ENCODE measurements at regions not wholly inside any gene's neighbourhood (a gene's known extent, or its start where the extent isn't known, plus 50 kb on each side); places are given as distances from the start of the nearest gene placed in this dataset.

DNA sequence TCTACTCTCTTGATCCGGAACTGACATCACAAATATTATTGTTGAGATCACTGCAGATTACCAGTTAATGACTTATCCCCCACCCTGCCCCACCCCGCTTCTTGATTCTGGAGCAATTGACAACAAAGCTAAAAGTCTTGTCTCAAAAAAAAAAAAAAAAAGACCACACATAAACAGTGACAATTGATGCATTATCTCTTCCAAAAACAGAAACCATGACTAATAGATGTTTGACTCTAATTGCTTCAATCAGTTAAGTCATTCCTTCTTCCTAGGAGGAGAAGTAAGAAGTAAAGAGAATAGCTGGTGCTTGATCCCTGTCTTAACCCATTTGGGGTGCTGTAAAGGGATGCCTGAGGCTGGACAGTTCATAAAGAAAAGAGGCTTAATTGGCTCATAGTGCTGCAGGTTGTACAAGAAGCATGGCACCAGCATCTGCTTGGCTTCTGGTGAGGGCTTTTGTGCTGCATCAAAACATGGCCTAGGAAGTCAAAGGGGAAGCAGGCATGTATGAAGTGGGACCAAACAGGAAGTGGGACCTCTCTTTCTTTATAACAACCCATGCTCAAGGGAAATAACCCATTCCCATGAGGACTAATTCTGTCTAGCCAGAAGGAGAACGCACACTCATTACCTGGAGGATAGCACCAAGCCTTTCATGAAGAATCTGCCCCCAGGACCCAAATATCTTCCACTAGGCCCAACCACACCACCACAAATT is 158.7 kb downstream of the TMEM167A start:
- no peaks in the 10 kb centered on the region for H3K4me1 ChIP-seq
- ATAC-seq (no peak), DNase-seq (no peak)
- H3K36me3 ChIP-seq (ENCODE audit: insufficient read depth in 1 of 2, low read depth in 1 of 2), result no peaks in the 10 kb centered on the region
- H3K27me3 ChIP-seq (ENCODE audit: insufficient read depth in 3 of 3, low read length in 2 of 3), result no peaks in the 10 kb centered on the region
- WGBS, 3 donors, result 85 to 92% (median 91%) methylated on average over 3 of the region's 3 CpGs
- no peaks in the 10 kb centered on the region for H3K9me3 ChIP-seq
- H3K4me3 ChIP-seq, result no peak overlapping the region
- intact Hi-C loops (cut with DNase I), result no loop called here
- TF ChIP-seq, protein P1, sequence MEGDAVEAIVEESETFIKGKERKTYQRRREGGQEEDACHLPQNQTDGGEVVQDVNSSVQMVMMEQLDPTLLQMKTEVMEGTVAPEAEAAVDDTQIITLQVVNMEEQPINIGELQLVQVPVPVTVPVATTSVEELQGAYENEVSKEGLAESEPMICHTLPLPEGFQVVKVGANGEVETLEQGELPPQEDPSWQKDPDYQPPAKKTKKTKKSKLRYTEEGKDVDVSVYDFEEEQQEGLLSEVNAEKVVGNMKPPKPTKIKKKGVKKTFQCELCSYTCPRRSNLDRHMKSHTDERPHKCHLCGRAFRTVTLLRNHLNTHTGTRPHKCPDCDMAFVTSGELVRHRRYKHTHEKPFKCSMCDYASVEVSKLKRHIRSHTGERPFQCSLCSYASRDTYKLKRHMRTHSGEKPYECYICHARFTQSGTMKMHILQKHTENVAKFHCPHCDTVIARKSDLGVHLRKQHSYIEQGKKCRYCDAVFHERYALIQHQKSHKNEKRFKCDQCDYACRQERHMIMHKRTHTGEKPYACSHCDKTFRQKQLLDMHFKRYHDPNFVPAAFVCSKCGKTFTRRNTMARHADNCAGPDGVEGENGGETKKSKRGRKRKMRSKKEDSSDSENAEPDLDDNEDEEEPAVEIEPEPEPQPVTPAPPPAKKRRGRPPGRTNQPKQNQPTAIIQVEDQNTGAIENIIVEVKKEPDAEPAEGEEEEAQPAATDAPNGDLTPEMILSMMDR (IDR thresholded peaks at IDR 0.05), result no peak
- no peak overlapping the region for H3K27ac ChIP-seq

DNA sequence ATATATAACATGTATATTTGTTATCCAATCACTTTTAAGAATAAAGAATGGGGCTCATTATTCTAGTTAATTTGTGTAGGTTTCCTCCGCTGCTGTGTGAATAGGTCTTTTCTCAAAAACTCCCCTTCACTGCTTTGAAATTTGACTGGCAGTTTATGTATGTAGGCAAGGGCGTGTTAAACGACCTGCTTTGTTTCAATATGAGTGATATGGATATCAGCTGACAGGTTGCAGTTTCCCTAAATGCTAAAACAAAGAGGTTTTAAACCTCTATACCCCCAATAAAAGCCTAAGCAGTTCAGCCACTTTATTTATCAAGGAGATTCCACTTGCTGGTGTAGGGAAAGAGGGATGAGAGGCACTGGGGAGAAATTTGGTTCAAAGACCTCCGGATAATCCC is 159.6 kb downstream of the TMEM167A start:
- H3K9me3 ChIP-seq, result no peaks in the 10 kb centered on the region
- DNase-seq (no peak), ATAC-seq (no peak)
- WGBS, 3 donors, result 74 to 78% (median 78%) methylated on average over 4 of the region's 4 CpGs
- no peaks in the 10 kb centered on the region for H3K4me1 ChIP-seq
- no peaks in the 10 kb centered on the region for H3K36me3 ChIP-seq (ENCODE audit: insufficient read depth in 1 of 2, low read depth in 1 of 2)
- TF ChIP-seq, protein P1 (IDR thresholded peaks at IDR 0.05), result no peak
- no peaks in the 10 kb centered on the region for H3K27me3 ChIP-seq (ENCODE audit: insufficient read depth in 3 of 3, low read length in 2 of 3)
- H3K27ac ChIP-seq, result no peak overlapping the region
- intact Hi-C loops (cut with DNase I), result no loop called here
- H3K4me3 ChIP-seq, result no peak overlapping the region

DNA sequence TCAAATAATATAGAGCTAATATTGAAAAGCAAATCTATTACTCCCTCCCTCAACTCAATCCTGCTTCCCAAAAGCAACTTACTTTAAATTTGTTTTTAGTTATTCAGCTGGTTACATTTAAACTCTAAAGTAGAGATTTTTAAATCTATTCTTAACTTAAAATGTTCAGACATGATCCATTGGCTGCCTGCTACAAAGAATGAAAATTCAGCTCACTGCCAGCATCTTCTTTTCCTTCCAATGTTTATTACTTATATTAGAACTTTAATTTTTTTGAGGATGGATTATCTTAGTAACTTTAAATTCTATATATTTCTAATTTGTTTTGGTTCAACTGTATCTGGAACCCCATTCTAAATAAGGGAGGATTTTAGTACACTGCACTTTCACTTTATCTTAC is 163.2 kb downstream of the TMEM167A start:
- Histone ChIP-seq H3K4me3 (no peak overlapping the region), H3K4me1 (no peaks in the 10 kb centered on the region), H3K9me3 (no peaks in the 10 kb centered on the region), H3K27me3 (ENCODE audit: insufficient read depth in 3 of 3, low read length in 2 of 3) (no peaks in the 10 kb centered on the region), H3K36me3 (ENCODE audit: insufficient read depth in 1 of 2, low read depth in 1 of 2) (no peaks in the 10 kb centered on the region), H3K27ac (no peak overlapping the region)
- ATAC-seq (no peak), DNase-seq (no peak)
- TF ChIP-seq, protein P1 (IDR thresholded peaks at IDR 0.05), result no peak
- intact Hi-C loops (cut with DNase I), result no loop called here

DNA sequence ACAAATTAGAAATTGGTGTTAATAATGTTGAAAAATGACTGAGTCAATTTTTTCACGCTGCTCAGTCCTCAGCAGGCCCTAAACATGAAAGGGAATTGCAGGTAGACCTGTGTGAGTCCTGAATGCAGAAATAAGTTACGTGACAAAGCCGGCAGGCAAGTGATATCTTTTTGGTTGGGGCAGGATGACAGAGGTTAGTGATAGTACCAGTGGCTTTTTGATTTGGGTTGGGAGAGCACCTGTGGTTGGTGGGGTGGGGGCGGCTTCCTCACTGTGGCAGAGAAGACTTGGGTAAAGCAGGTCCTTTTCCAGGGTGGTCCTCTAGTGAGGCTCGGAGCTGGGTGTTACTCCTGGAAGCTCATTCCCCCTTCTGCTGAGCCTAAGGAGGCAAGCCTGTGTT is 164.7 kb downstream of the TMEM167A start:
- DNase-seq, result no peak
- intact Hi-C loops (cut with DNase I), result no loop called here

More for the DNA sequence above, 164.7 kb downstream of the TMEM167A start:
- Histone ChIP-seq H3K9me3 (no peaks in the 10 kb centered on the region), H3K27ac (no peak overlapping the region), H3K27me3 (ENCODE audit: insufficient read depth in 3 of 3, low read length in 2 of 3) (no peaks in the 10 kb centered on the region), H3K4me1 (no peaks in the 10 kb centered on the region), H3K4me3 (no peak overlapping the region), H3K36me3 (ENCODE audit: insufficient read depth in 1 of 2, low read depth in 1 of 2) (no peaks in the 10 kb centered on the region)
- ATAC-seq, result no peak
- 81 to 95% (median 92%) methylated on average over 5 of the region's 5 CpGs for WGBS, 3 donors
- TF ChIP-seq, protein P1 (IDR thresholded peaks at IDR 0.05), result no peak

All from psoas muscle (tissue), 7 donors.